Panc1 (cell line): ENCODE measurements at regions not wholly inside any gene's neighbourhood (a gene's known extent, or its start where the extent isn't known, plus 50 kb on each side); places are given as distances from the start of the nearest gene placed in this dataset.

Experiments used
- ATAC-seq: fragments of 200-7000 bp; cut with Tn5 transposase; 2 replicates; pipeline ENCODE4 v1.9.1; 2020; ENCODE audit warnings: mild to moderate bottlenecking, moderate library complexity
- BruUV-seq: library from RNA; stranded (reverse); fragments of 400-500 nt; replicated peaks from 2 replicates; lab custom pipeline; 2021; lab: Mats Ljungman, UMichigan
- CTCF ChIA-PET: fragments of 300-600 bp; sonication (Branson Sonifier 250); formaldehyde crosslinking; loops from one replicate; lab custom pipeline; 2022; ENCODE audit warnings: antibody characterized with exemption; lab: Charles Lee
- POLR2A ChIA-PET: fragments of 300-600 bp; sonication (Branson Sonifier 250); formaldehyde crosslinking; loops from one replicate; lab custom pipeline; 2022; ENCODE audit warnings: antibody characterized with exemption; lab: Charles Lee
- DNase-seq: peaks from one replicate; pipeline ENCODE4 v3.0.0-alpha.2; 2010; ENCODE audit warnings: low read depth, low spot score
- H3K27ac ChIP-seq: 2 replicates; pipeline ENCODE4 v1.5.1; 2011; ENCODE audit warnings: mild to moderate bottlenecking, low read length, inconsistent platforms
- H3K27me3 ChIP-seq: fragments of 200-500 bp; sonication (Bioruptor generic); 2 replicates; pipeline ENCODE4 v1.6.0; 2014; ENCODE audit warnings: low read length, inconsistent platforms; ENCODE audit not compliant: control insufficient read depth, insufficient read depth
- H3K36me3 ChIP-seq: fragments of 200-500 bp; sonication (Bioruptor generic); 2 replicates; pipeline ENCODE4 v1.5.1; 2014; ENCODE audit warnings: inconsistent platforms, mild to moderate bottlenecking, low read length, moderate library complexity; ENCODE audit not compliant: control insufficient read depth, insufficient read depth
- H3K4me1 ChIP-seq: 2 replicates; pipeline ENCODE4 v1.5.1; 2011; ENCODE audit warnings: inconsistent platforms, mild to moderate bottlenecking, low read length, moderate library complexity; ENCODE audit not compliant: control insufficient read depth, insufficient read depth
- H3K4me3 ChIP-seq, 2 experiments: 2 replicates each; pipeline ENCODE4 v1.5.1; 2011 to 2012; ENCODE audit warnings: low read depth in 2 of 2, low read length in 2 of 2, mild to moderate bottlenecking in 2 of 2, inconsistent platforms in 1 of 2, moderate library complexity in 1 of 2
- H3K9me3 ChIP-seq: fragments of 200-500 bp; sonication (Bioruptor generic); 2 replicates; pipeline ENCODE4 v1.5.1; 2014; ENCODE audit warnings: low read depth, mild to moderate bottlenecking, inconsistent platforms, low read length, moderate library complexity; ENCODE audit not compliant: control insufficient read depth, insufficient read depth
- POLR2AphosphoS5 ChIP-seq: IDR thresholded peaks from 2 replicates; pipeline ENCODE4 v1.6.1; 2012; ENCODE audit warnings: mild to moderate bottlenecking, low read depth, low read length, moderate library complexity
- SIN3A ChIP-seq: IDR thresholded peaks from 2 replicates; pipeline ENCODE4 v1.6.1; 2012; ENCODE audit warnings: low read depth, mild to moderate bottlenecking, low read length, moderate library complexity, borderline replicate concordance; ENCODE audit not compliant: insufficient read depth
- TCF7L2 ChIP-seq: IDR thresholded peaks from 2 replicates; pipeline ENCODE4 v1.6.1; 2011; ENCODE audit warnings: mild to moderate bottlenecking, low read depth, low read length, inconsistent platforms
- in situ Hi-C: cut with HindIII; loops from 2 replicates; pipeline ENCODE4 v1.10.0; 2016; ENCODE audit warnings: low sequenced_read_pairs, low pct_unique_long_range_greater_than_20kb
- intact Hi-C: fragments of 100-400 bp; cut with micrococcal nuclease; formaldehyde crosslinking; loops from one replicate; pipeline ENCODE4 v1.10.0; 2022; ENCODE audit not compliant: unreplicated experiment
- TF ChIP-seq, protein P1 (sequence below), 2 experiments: IDR thresholded peaks; 2 replicates each; pipeline ENCODE4 v1.6.1; 2011 to 2012; ENCODE audit warnings: low read depth in 2 of 2, control low read depth in 1 of 2, low read length in 1 of 2, mild to moderate bottlenecking in 1 of 2, moderate library complexity in 1 of 2; ENCODE audit not compliant: insufficient read depth in 1 of 2
- TF ChIP-seq, protein P2 (sequence below): fragments of 450-650 bp; IDR thresholded peaks from 2 replicates; pipeline ENCODE4 v1.5.1; 2017; ENCODE audit warnings: mild to moderate bottlenecking

DNA sequence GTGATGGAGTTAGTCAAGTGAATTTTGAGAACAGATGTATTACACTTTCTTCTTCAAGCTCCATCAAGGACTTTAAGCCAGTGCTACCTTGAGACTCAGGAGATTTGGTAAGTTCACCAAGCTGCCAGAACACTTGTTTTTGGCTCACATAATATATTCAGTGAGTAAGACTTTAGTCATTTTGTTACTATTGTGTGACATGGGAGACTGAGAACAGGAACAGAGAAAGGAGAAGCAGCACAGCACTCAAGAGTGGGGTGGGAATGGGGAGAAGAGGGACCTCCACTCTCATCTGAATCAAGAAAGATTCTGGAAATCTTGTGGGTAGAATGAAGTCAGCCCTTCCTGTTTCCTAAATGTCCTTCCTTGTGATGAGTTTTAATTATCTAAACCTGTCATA is 87.3 kb upstream of the TET2 start:
- no TSS peak for BruUV-seq
- no peak for ATAC-seq
- H3K27ac ChIP-seq: no peak overlapping the region
- DNase-seq: no peak
- intact Hi-C loops: no loop called here
- no peaks in the 10 kb centered on the region for H3K9me3 ChIP-seq
- no peaks in the 10 kb centered on the region for H3K4me1 ChIP-seq
- H3K4me3 ChIP-seq: no peak overlapping the region
- H3K27me3 ChIP-seq: no peaks in the 10 kb centered on the region
- ChIA-PET CTCF (no interaction called here), POLR2A (no interaction called here)
- H3K36me3 ChIP-seq: no peaks in the 10 kb centered on the region
- in situ Hi-C loops: no loop called here
- no peak for TF ChIP-seq TCF7L2

DNA sequence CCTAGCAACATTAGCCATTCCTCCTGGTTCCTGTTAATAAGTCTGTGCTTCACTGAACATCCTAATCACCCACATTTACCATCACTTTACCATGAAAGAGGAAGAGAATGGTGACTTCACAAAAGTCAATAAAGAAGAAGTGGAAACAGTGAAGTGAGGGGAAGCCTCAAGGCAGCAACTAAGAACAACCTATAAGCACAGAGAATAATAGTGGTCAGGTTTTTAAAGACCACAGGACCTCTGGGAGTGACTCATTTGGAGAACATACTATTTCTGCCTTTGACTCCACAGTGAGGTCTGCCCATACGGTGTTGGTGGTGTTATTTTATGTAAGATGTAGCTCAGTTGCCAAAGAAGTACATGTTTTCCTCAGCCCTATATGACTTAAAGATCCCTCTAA is 86.0 kb upstream of the TET2 start:
- no peaks in the 10 kb centered on the region for H3K36me3 ChIP-seq
- no TSS peak for BruUV-seq
- no peak for DNase-seq
- no peaks in the 10 kb centered on the region for H3K9me3 ChIP-seq
- no peak overlapping the region for H3K27ac ChIP-seq
- ChIA-PET POLR2A (no interaction called here), CTCF (no interaction called here)
- no peaks in the 10 kb centered on the region for H3K27me3 ChIP-seq
- TF ChIP-seq TCF7L2: no peak
- TF ChIP-seq, protein P1, sequence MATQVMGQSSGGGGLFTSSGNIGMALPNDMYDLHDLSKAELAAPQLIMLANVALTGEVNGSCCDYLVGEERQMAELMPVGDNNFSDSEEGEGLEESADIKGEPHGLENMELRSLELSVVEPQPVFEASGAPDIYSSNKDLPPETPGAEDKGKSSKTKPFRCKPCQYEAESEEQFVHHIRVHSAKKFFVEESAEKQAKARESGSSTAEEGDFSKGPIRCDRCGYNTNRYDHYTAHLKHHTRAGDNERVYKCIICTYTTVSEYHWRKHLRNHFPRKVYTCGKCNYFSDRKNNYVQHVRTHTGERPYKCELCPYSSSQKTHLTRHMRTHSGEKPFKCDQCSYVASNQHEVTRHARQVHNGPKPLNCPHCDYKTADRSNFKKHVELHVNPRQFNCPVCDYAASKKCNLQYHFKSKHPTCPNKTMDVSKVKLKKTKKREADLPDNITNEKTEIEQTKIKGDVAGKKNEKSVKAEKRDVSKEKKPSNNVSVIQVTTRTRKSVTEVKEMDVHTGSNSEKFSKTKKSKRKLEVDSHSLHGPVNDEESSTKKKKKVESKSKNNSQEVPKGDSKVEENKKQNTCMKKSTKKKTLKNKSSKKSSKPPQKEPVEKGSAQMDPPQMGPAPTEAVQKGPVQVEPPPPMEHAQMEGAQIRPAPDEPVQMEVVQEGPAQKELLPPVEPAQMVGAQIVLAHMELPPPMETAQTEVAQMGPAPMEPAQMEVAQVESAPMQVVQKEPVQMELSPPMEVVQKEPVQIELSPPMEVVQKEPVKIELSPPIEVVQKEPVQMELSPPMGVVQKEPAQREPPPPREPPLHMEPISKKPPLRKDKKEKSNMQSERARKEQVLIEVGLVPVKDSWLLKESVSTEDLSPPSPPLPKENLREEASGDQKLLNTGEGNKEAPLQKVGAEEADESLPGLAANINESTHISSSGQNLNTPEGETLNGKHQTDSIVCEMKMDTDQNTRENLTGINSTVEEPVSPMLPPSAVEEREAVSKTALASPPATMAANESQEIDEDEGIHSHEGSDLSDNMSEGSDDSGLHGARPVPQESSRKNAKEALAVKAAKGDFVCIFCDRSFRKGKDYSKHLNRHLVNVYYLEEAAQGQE (IDR thresholded peaks at IDR 0.05; ENCODE audit: insufficient read depth in 1 of 2, low read depth in 2 of 2, low read length in 1 of 2): no peak
- TF ChIP-seq POLR2AphosphoS5: no peak
- H3K4me3 ChIP-seq: no peak overlapping the region
- ATAC-seq: no peak
- H3K4me1 ChIP-seq: no peaks in the 10 kb centered on the region
- intact Hi-C loops: no loop called here
- in situ Hi-C loops: no loop called here

DNA sequence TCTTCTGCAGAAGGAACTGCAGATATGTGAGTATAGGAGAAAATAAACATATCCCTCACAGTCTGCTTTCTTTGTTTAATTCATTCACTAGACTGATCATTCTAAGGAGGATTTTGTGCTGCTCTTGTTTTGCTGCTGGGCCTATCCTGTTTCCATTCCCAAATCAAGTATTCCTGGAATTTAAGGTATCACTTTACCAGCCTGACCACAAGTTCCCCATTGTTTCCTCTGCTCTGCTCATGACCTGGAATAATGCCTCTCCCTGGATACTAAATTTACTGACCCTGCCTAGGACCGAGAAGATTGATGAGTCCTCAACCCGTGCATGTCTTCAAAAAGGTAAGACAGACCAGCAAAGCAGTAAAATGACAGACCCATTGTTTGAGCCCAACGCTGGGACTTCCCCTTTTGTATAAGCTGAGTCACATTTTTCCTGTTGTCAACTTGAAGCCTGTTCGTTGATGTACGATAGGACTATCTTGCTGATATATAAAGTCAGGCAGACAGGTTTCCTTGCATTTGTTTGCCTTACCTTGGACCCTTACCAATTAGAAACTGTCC is 85.5 kb upstream of the TET2 start:
- Histone ChIP-seq H3K27ac (no peak overlapping the region), H3K36me3 (no peaks in the 10 kb centered on the region), H3K9me3 (no peaks in the 10 kb centered on the region), H3K4me1 (no peaks in the 10 kb centered on the region), H3K4me3 (no peak overlapping the region), H3K27me3 (no peaks in the 10 kb centered on the region)
- no peak for TF ChIP-seq POLR2AphosphoS5
- no peak for TF ChIP-seq TCF7L2
- TF ChIP-seq, protein P1 (IDR thresholded peaks at IDR 0.05; ENCODE audit: insufficient read depth in 1 of 2, low read depth in 2 of 2, low read length in 1 of 2): no peak
- TF ChIP-seq SIN3A: no peak
- TF ChIP-seq, protein P2, sequence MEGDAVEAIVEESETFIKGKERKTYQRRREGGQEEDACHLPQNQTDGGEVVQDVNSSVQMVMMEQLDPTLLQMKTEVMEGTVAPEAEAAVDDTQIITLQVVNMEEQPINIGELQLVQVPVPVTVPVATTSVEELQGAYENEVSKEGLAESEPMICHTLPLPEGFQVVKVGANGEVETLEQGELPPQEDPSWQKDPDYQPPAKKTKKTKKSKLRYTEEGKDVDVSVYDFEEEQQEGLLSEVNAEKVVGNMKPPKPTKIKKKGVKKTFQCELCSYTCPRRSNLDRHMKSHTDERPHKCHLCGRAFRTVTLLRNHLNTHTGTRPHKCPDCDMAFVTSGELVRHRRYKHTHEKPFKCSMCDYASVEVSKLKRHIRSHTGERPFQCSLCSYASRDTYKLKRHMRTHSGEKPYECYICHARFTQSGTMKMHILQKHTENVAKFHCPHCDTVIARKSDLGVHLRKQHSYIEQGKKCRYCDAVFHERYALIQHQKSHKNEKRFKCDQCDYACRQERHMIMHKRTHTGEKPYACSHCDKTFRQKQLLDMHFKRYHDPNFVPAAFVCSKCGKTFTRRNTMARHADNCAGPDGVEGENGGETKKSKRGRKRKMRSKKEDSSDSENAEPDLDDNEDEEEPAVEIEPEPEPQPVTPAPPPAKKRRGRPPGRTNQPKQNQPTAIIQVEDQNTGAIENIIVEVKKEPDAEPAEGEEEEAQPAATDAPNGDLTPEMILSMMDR: no peak
- ATAC-seq: no peak
- no TSS peak for BruUV-seq
- ChIA-PET CTCF (no interaction called here), POLR2A (no interaction called here)
- in situ Hi-C loops: no loop called here
- DNase-seq: no peak
- intact Hi-C loops: no loop called here
